HG02885 (cell line): ENCODE measurements at regions not wholly inside any gene's neighbourhood (a gene's known extent, or its start where the extent isn't known, plus 50 kb on each side); places are given as distances from the start of the nearest gene placed in this dataset.

Experiments
- ATAC-seq: cut with Tn5 transposase; IDR thresholded peaks from one replicate; pipeline ENCODE4 v1.9.1; 2021; ENCODE audit warnings: mild to moderate bottlenecking; ENCODE audit not compliant: unreplicated experiment, poor library complexity

DNA sequence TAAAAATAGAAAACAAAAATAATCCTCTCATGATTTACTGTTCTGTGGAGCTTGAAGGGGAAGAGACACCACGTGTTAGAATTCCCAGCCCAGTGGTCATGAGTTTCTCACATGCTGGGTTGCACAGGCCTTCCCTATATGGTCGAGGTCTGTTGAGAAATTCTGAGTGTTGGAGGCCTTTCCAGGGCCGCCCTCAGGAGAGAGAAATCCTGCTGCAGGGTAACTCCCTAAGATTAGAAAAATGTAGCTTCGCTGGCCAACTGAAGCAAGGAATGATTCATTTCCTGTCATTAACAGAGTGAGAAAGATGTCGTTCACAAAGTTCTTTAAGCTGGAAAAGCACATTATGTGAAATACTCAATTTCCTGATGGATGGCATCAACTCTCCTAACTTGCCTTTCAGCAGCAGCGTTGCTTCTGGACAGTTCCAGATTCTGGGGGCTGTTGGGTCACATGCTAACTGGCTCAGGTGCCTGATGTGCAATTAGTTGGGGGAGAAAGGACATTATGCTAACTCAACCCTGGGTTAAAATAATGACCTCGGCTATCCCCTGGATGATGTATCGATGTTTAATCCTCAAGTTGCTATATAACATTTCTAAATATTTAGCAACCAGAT, 104.8 kb upstream of the CD180 start:
- ATAC-seq: no peak

DNA sequence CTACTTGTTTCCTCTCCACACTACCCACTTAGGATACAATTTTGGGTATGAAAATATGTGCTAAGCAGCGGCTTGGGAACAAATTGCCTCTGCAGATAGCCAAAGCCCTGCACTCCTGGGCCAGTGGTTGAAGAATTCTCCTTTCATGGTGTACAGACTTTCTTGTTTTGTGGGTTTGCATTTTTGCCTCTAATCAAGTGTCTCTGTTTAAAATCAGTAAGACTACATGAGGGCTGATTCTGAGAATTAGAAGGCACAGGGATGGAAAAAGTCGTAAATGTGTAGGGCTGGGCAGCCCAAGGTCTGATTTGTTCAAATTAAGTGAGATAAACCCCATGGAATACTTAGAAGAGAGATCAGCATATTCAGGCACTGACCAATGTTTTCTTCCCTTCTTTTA, 103.7 kb upstream of the CD180 start:
- ATAC-seq: no peak

DNA sequence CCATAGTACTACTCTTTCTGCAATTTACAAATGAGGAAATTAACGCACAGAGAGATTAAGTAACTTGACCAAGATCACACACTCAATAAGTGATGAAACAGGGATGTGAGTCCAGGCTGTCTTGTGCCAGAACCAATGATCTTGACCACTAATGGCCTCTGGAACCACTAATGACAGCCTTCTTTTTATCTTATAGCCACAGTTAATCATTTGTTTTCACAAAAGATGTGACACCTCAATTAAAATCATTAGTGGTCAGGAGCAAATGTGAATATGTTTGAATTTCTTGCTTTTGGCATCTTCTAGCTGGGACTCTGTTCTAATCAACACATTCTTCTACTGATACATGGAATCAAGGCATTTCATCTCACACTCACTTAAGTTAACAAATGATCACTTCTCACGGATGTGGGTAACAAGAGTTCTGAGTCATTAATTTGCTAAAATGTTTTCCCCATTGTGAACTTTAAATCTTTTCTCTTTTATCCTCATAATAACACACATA, 102.7 kb upstream of the CD180 start:
- ATAC-seq: no peak

DNA sequence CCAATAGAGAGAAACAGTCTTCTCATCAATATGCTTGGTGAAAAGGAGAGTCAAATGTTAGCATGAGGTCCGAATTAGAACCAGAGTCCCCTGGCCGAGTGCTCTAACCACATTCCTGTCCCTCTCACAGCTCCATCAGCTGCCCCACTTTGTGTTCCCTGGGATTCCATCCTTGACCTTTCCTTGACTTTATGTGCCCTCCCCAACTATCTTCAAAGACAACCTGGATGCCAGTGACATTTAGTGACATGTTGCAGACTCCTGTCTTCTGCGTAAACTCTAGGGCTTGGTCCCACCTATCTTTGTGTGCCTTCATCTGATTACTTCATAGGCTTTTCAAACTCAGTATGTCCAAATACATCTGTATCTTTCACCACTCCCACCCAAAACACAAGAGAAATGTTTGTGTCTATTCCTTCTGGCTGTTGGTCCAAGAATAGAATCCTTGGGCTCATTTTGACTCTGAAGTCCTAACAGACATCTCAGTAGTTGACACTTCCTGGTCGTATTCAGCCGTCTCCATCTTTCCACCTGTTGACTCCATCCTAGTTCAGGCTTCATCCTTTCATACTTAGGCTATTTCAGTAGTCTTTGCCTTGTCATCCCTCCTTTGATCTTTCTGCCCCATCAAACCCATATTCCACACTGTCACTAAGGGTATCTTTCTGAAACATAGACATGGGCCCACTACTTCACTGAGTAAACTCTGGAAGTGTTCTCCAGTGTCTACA, 101.4 kb upstream of the CD180 start:
- no peak for ATAC-seq

DNA sequence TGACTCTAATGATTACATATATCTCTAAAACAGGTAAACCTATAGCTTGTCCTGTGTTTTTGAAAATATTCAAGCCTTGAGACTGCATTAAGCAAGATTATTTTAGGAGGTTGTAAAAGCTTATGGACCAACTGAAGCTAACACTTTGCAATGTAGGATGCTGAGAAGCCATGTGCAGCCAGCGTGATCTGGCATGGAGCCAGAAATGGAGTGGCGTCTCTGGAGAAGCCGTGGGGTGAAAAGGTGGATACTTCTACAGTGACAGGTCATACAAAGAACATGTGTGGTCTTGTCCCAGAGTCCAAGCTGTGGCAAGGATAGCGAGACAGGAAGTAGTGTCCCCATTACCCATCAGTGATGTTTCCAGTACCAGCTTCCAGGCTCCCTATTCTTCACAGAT, 100.8 kb upstream of the CD180 start:
- ATAC-seq: no peak

DNA sequence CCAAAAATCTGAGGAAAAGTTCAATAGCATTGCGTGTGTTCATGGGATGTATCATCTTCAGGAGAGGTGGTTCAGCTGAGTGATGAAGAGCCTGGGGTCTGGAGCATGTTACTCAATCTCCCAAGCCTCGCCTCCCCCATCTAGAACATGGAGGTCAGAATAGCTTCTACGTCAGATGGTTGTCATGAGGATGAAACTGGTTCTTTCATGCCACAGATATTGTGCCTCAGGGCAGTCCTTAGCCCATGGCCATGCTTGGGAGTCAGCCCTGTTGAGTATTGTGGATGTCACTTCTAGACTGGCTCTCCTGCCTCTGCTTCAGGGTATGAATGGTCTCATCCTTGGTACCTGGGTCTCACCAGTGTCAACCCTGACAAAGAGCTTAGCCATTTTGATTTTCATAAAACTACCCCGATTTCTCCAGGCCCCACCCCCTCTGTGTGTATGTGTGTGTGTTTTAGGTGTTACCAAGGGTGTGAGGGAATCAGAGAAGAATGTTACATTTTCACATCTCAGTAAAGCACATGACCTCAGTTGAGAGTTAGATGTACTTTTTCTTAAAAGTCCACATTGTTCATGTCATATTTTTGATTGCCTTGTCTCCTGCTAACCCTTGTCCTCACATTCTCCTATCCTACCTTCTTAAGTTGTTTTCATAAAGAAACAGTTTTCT, 97.8 kb upstream of the CD180 start:
- ATAC-seq: no peak

DNA sequence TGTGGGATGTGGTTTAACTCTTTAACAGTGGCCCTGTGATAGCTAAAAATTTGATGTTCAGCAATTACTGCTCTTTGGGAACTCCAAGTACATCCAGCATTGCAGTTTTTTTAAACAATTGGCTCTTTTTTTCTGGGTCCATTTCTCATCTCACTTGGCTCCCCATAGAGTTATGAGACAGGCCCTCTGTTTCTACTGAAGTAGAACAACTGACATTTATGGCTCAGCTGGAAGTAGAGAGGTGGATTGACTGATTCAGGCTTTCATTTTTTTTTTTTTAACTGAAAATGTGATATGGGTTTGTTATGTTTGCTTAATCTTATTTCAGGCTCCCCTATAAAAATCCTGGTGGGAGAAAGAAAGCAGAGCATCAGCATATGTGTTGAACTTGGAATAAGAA, 96.6 kb upstream of the CD180 start:
- ATAC-seq: no peak

DNA sequence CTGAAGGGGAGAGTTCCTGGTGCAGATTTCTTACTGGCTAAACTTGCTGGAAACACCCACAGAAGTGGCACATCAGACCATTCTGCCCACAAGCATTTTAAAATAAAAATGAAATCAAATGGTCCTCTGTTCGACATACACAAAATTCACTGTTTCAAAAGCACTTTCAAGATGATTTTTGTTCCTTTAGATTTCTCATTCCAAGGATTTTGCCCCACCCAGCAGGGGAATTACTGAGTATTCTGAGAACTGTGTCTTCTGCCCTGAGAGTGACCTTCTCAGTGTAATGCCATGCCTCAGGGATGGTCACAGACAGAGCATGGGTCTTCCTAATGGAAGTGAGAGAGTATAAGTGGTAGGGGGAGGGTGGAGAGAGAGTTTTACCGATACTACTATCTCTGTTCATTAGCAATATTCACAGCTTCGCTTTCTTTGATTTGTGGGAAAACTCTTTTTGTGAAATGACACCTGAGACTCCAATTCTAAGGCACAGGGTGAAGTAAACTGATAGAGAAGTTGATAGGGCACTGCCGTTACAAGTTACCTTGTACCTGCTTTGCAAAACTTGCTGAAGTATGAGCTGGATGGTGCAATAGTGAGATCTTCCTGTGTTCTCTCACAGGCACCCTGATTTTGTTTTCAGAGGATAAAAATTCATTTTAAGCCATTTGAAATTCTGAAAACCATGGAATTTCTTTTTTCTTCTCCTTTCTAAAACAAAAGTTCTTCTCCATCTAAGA, 95.8 kb upstream of the CD180 start:
- ATAC-seq: no peak

DNA sequence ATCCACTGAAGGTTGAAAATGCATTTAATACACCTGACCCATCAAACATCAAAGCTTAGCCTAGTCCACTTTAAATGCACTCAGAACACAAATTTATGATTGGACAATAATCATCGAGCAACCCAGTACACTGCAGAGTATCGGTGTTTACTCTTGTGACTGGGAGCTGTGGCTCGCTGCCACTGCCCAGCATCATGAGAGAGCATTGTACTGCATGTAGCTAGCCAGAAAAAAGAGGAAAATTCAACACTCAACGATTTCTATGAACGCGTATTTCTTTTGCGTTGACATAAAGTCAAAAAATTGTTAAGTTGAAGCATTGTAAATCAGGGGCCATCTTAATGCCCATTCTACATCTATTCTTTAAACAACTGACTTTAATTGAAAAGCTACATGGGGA, 95.1 kb upstream of the CD180 start:
- ATAC-seq: no peak

DNA sequence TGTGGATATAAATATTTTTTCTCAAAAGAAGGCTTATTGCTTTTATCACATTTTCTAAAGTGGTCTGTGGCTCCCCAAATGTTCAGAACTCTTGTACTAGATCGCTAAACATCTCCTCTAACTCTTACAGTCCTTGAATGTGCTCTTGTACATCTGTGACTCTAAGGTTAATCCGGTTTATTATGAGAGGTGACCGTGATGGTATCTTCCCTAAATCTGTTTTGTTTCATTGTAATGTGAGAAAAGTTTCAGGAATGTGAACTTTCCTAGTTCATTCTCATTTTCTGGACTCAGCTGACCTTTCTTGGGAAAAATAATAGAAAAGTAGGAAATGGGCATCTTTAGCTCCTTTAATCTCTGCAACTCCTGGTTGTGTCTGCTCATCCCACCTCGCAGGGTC, 94.5 kb upstream of the CD180 start:
- ATAC-seq: no peak

DNA sequence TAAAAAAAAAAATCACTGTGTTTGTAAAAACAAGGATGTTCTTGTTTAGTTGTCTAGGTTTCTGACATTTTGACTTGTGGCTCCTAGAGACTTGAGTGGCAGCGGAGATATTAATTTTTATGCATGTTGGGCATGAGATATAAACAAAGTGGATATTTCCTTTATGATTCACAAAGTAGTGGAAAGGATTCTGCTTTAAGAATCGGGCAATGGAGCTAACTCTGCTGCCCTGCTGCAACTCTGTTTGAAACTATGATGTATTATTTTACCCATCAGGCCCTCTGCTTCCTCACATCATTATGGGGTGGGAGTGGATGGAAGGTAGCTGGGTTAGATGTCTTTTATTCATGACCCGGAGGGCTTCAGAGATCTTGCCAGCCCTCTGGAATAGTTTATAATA, 94.1 kb upstream of the CD180 start:
- no peak for ATAC-seq

DNA sequence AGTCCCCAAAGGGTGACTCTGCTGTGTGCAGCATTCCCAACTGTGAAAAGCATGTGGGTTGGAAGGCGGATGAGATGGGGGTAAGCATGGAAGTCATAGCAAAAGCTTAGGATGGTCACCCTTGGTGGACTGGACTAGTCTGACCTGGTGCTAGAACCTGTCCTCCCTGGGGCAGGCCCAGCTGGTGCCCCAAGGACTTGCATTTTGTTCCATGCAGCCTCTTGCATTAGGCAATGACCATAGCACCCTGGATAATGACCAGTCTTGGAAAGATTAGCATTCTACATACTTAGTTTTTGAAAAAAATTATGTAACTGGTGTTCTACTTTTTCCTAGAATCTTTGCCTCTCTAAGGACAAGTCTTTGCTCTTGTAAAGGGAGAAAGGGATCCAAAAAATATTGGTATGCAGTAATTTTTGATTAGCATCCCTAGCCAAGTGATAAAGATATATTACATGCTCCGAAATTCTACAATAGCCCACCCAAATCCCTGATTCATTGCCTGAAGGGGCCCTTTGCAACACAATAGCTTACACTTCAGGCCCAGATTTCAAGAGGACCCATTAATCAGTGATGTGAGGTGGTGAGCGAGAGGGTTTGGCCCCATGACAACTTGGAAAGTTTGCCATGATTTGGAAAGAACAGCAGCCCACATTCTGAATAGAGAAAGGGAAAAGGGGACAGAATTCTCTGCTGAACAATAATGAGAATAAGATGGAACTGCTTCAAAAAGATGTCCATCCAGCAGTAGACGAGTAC, 93.3 kb upstream of the CD180 start:
- ATAC-seq: no peak

DNA sequence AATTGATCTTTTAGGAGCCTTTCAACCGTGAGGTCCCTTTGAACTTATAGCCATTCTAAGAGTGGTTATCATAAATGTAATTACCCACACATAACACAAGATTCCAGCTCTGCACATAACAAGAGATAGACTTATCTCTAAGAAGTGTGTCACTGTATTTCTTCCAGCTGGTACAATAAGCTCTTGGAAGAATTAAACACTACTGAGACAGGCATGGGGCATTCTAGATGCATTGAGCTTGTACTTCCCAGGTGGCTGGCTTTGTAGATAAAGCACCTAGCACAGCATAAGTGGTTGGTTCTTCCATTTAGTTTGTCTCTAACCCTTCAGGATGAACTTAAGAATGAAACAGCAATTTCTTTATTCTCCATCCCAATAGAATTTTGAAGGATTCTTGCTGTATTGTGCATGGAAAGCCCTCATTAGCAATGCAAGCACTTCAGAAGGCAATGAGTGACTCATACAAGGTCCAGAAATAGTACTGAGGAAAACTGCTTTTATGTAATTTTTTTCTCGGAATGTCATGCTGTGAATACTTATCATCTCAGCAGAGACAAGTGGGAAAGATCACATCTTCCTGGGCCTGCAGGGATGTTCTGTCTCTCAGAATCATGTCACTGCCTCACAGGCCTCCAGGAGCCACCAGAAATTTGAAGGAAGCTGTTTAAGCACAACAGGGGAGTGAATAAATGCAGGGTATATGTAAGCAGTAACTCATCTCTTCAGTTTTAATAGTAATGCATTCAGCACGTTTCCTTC, 91.1 kb upstream of the CD180 start:
- ATAC-seq: no peak

DNA sequence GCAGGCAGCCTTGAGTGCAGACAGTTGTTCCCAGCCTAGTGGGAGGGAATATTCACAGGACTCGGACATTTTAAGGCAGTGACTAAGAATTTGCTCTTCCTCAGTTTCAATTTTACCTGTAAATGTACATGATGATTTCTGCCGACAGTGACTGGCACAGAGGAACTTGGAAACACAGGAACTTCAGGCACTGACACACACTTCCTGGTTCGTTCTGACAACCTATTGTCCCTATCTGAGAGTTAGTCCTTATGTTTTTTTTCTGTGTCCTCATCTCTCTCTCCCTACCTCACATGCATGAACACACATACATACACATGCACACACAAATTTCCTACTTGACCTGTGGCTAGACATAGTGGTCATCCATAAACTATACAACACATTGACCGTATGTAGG, 89.4 kb upstream of the CD180 start:
- no peak for ATAC-seq

DNA sequence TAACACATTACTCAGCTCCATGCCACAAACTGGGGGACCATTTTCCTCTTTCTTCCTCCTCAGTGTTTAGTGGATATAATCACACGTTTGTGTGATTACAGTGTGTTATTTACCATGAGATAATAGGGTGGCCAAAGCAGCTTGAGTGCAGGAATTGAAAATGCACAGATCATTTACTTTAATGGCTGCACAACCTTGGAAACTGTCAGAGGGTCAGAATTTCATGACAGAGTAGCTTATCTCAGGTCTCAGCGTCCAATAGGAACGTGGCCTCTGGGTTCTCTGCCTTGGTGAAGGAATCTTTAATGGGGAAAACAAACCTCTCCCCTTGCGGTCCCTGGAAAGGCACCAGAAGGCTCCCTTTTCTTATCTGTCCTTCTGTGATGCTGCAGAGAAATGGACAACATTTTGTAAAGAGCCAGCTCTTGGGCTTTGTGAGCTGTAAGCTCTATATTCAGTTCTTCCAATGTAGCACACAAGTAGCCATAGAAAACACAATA, 87.4 kb upstream of the CD180 start:
- ATAC-seq: no peak

DNA sequence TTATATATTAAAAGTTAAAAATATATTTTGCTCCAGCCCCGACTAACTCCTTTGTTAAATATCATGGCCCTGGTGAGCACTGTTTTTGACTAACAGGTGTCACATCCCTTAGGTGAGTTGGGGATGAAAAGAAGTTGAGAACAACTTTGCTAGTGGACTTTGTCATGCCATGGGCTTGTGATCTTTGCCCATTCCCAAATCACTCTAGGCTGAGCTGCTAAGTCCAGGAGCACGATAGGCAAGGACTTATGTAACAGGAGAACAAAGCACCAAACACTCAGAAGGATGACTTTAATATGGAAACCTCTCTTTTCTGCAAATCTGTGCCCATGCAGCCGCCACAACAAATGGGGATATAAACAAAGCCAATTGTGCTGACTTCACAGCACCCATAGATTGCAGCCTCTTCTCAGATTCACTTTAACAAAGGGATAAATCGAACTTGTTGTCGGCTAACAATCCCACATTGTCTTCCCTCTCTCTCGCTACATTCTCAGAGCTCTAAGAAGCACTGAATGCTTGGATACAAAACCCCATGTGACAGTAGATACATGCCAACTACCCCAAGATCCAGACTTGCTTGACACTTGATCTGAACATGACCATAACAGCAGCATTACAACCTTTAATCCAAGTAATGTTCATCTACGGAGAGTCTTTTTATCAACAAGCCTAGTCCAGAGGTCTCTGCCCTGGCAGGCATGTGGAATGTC, 86.8 kb upstream of the CD180 start:
- ATAC-seq: no peak

DNA sequence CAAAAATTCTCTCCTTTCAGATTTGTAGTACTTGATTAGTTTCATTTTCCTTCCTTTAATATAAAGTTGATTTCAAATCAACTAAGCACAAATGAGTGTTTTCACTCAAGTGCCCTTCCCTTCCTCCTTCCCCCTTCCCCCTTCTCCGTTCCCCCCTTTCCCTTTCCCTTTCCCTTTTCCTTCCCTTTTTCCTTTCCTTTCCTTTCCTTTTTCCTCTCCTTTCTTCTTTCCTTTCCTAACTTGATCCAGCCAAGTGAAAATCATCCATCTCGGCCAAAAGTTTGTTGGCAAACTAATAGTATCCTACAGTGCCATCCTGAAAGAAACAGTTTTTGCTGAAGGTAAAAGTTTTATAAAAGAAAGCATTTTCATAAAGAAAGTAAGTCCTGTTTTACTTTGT, 85.3 kb upstream of the CD180 start:
- ATAC-seq: no peak

DNA sequence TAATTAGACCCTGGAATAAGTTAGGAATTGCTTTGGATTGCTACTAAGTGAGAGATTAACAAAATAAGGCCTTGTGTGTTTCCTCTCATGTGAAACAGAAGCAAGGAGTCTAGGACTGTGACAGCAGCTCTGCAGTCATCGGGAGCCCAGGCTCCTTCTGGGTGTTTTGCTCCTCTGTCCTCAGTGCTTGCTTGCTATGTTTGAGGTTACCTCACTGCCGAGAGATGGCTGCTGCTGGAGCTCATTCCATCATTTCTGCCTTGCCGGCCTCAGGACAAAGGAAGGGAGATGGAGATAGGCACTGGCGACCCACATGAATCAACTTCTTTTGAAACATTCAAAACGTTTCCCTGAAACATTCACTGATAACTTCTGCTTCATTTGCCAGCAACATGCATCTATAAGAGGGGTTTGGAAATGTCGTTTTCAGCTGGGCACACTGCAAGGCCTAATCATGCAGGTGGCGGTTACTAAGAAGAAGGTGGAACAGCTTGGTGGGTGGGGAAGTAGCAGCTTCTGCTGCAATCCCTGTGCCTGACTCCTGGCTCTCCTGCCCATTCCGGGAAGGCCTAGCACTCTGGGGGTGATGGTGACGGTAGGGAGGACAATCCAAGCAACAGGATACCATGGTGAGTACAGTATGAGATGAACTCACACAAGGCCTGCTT, 77.2 kb upstream of the CD180 start:
- no peak for ATAC-seq
